ENCODE measurements at regions not wholly inside any gene's neighbourhood (a gene's known extent, or its start where the extent isn't known, plus 50 kb on each side); places are given as distances from the start of the nearest gene placed in this dataset.

GRCh38 chr17:70256751-70257150, 87.4 kb downstream of the KCNJ2 start:
- no peak for TF ChIP-seq JUN (IDR thresholded peaks at IDR 0.05)
- TF ChIP-seq BHLHE40 (IDR thresholded peaks at IDR 0.05; ENCODE audit: low read depth, low read length) = no peak
- TF ChIP-seq HOXB13 (CRISPR knock-in tag; IDR thresholded peaks at IDR 0.05; ENCODE audit: low read depth) = no peak
- no peak for TF ChIP-seq ATOH8 (CRISPR knock-in tag; IDR thresholded peaks at IDR 0.05; ENCODE audit: low read depth)
- no peak for TF ChIP-seq ELK1 (IDR thresholded peaks at IDR 0.05; ENCODE audit: low read depth, low read length)
- no peak for TF ChIP-seq RAD21 (conservative IDR thresholded peaks at IDR 0.05 in 1 of 2, IDR thresholded peaks at IDR 0.05 in 1 of 2)
- TF ChIP-seq PHF8 (IDR thresholded peaks at IDR 0.05; ENCODE audit: borderline replicate concordance, low read depth) = no peak
- TF ChIP-seq RFX5 (IDR thresholded peaks at IDR 0.05) = no peak
- TF ChIP-seq HDAC2 (IDR thresholded peaks at IDR 0.05) = no peak
- TF ChIP-seq HOXA7 (CRISPR knock-in tag; IDR thresholded peaks at IDR 0.05) = no peak
- TF ChIP-seq HMGXB4 (CRISPR knock-in tag; IDR thresholded peaks at IDR 0.05; ENCODE audit: borderline replicate concordance) = no peak
- TF ChIP-seq HES2 (IDR thresholded peaks at IDR 0.05) = no peak
- TF ChIP-seq KDM5A (IDR thresholded peaks at IDR 0.05) = no peak
- no peak for TF ChIP-seq RNF2 (IDR thresholded peaks at IDR 0.05; ENCODE audit: borderline replicate concordance, low read depth)
- TF ChIP-seq TP53 (CRISPR knock-in tag; IDR thresholded peaks at IDR 0.05) = no peak
- no peak for TF ChIP-seq CEBPB (IDR thresholded peaks at IDR 0.05)
- TF ChIP-seq CBX8 (IDR thresholded peaks at IDR 0.05) = no peak
- no peak for TF ChIP-seq PBX3 (IDR thresholded peaks at IDR 0.05)
- no peak for TF ChIP-seq EP300 (IDR thresholded peaks at IDR 0.05)
- no peak for TF ChIP-seq TFCP2L1 (CRISPR knock-in tag; IDR thresholded peaks at IDR 0.05)
- no peak for FAIRE-seq
- ChIA-PET POLR2A (no interaction called here), CTCF (no interaction called here)
- no peak for ATAC-seq
- 51% methylated on average over 2 of the region's 2 CpGs for WGBS (ENCODE audit: missing lambda C conversion rate)
- Histone ChIP-seq H3K4me2 (no peak overlapping the region), H3K4me1 (no peaks in the 10 kb centered on the region), H3K9me3 (0 out of 3 replicates have a peak, but pooled peaks cover 3% of the 10 kb centered on the region), H3K4me3 (no peak overlapping the region), H3K27ac (no peak overlapping the region)
- no peak for DNase-seq (ENCODE audit: low read depth in 1 of 2, low spot score in 1 of 2)

GRCh38 chr17:70258465-70258864, 89.1 kb downstream of the KCNJ2 start:
- Histone ChIP-seq H3K4me1 (no peaks in the 10 kb centered on the region), H3K4me2 (no peak overlapping the region), H3K4me3 (no peak overlapping the region), H3K27ac (no peak overlapping the region), H3K9me3 (0 out of 3 replicates have a peak, but pooled peaks cover 3% of the 10 kb centered on the region)
- TF ChIP-seq SMC3 (IDR thresholded peaks at IDR 0.05) = no peak
- no peak for TF ChIP-seq ZFP36 (IDR thresholded peaks at IDR 0.05; ENCODE audit: borderline replicate concordance, partially characterized antibody)
- TF ChIP-seq ESRRA (IDR thresholded peaks at IDR 0.05; ENCODE audit: borderline replicate concordance, low read length) = no peak
- TF ChIP-seq KDM1A (IDR thresholded peaks at IDR 0.05; ENCODE audit: low read depth) = no peak
- no peak for TF ChIP-seq NFE2L2 (conservative IDR thresholded peaks at IDR 0.05; ENCODE audit: low read length)
- TF ChIP-seq KDM5A (IDR thresholded peaks at IDR 0.05) = no peak
- TF ChIP-seq HES2 (IDR thresholded peaks at IDR 0.05) = no peak
- DNase-seq (ENCODE audit: low read depth in 1 of 2, low spot score in 1 of 2) (no peak), FAIRE-seq (no peak), ATAC-seq (no peak)
- ChIA-PET POLR2A (no interaction called here), CTCF (interaction anchor here (2.1 kb wide), 1 partner anchor 10 kb away, joined by 5 read pairs; no protein-coding TSS in a partner anchor)
